ENCODE measurements at regions not wholly inside any gene's neighbourhood (a gene's known extent, or its start where the extent isn't known, plus 50 kb on each side); places are given as distances from the start of the nearest gene placed in this dataset.

- TF ChIP-seq POLR2A (IDR thresholded peaks at IDR 0.05) (no peak), EP300 (IDR thresholded peaks at IDR 0.05) (no peak)
- TF ChIP-seq, protein P1, sequence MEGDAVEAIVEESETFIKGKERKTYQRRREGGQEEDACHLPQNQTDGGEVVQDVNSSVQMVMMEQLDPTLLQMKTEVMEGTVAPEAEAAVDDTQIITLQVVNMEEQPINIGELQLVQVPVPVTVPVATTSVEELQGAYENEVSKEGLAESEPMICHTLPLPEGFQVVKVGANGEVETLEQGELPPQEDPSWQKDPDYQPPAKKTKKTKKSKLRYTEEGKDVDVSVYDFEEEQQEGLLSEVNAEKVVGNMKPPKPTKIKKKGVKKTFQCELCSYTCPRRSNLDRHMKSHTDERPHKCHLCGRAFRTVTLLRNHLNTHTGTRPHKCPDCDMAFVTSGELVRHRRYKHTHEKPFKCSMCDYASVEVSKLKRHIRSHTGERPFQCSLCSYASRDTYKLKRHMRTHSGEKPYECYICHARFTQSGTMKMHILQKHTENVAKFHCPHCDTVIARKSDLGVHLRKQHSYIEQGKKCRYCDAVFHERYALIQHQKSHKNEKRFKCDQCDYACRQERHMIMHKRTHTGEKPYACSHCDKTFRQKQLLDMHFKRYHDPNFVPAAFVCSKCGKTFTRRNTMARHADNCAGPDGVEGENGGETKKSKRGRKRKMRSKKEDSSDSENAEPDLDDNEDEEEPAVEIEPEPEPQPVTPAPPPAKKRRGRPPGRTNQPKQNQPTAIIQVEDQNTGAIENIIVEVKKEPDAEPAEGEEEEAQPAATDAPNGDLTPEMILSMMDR (IDR thresholded peaks at IDR 0.05), result no peak
Observed at GRCh38 chr2:238600506-238601432, 174.0 kb downstream of the ASB1 start.

Data from ovary (tissue), 3 donors.